ENCODE measurements at regions not wholly inside any gene's neighbourhood (a gene's known extent, or its start where the extent isn't known, plus 50 kb on each side); places are given as distances from the start of the nearest gene placed in this dataset.

DNA sequence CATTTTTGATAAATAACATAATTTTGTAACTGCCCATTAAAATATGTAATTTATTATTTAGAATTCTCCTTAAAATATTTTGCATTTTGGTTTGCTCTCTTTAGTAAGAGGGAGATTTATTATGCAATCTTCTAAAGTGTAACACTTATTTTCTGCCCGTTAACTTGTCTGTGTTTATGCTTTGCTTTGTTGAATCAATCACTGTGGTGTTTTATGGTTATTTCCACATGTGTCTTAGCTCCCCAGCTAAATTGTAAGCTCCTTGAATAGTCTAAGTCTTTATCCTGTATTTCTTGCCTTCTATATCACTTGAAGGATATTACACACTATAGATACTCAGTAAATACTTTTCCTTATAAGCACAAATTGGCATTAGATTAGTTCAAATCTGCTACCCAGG is 166.6 kb upstream of the SPRED2 start:
- Mint-ChIP-seq H3K4me3 (no peak overlapping the region), H3K36me3 (no peaks in the 10 kb centered on the region), H3K27ac (peak overlapping the region in 1 of 6 donors; percentile 6), H3K9me3 (peaks cover 0 to 8% (median 0%) of the 10 kb centered on the region in 7 donors), H3K4me1 (peaks cover 13 to 25% (median 14%) of the 10 kb centered on the region in 3 donors), H3K27me3 (no peaks in the 10 kb centered on the region)
- ATAC-seq (ENCODE audit: low read depth in 2 of 2) (no peak), DNase-seq (no peak)

- no peak for DNase-seq
Observed at GRCh38 chr2:65598264-65598663, 165.9 kb upstream of the SPRED2 start.

GRCh38 chr2:65595630-65596029 is 163.2 kb upstream of the SPRED2 start:
- no peak overlapping the region for H3K4me3 Mint-ChIP-seq
- peak overlapping the region in 1 of 6 donors; percentile 72 for H3K27ac Mint-ChIP-seq
- peaks cover 0 to 7% (median 2%) of the 10 kb centered on the region in 7 donors for H3K9me3 Mint-ChIP-seq
- H3K27me3 Mint-ChIP-seq = no peaks in the 10 kb centered on the region
- no peaks in the 10 kb centered on the region for H3K4me1 Mint-ChIP-seq
- ATAC-seq (ENCODE audit: low read depth in 2 of 2) (no peak), DNase-seq (no peak)
- no peaks in the 10 kb centered on the region for H3K36me3 Mint-ChIP-seq

More at GRCh38 chr2:65598264-65598663, 165.9 kb upstream of the SPRED2 start:
- Mint-ChIP-seq H3K4me1 (peaks cover 9 to 18% (median 10%) of the 10 kb centered on the region in 3 donors), H3K27ac (no peak overlapping the region), H3K4me3 (no peak overlapping the region), H3K9me3 (peaks cover 0 to 7% (median 0%) of the 10 kb centered on the region in 7 donors), H3K27me3 (no peaks in the 10 kb centered on the region), H3K36me3 (no peaks in the 10 kb centered on the region)
- ATAC-seq (ENCODE audit: low read depth in 2 of 2) = no peak

DNA sequence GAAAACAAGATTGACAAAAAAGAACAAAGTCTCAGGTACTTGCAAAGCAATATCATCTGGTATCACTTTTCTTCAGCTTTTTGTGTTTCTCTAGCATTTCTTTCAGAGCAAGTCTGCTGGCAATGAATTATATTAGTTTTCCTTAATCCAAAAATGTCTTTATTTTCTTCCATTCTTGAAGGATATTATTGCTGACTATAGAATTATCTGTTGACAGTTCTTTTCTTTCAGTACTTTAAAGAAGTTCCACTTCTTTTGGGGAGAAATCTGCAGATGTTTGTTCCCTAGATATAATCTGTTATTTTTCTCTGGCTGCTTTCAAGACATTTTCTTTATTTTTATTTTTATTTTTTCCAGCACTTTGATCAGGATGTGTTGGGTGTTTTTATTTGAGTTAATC is 161.8 kb upstream of the SPRED2 start:
- H3K36me3 Mint-ChIP-seq = peaks cover 0 to 3% of the 10 kb centered on the region in 2 donors
- H3K27me3 Mint-ChIP-seq = no peaks in the 10 kb centered on the region
- no peak for ATAC-seq (ENCODE audit: low read depth in 2 of 2)
- no peak overlapping the region for H3K27ac Mint-ChIP-seq
- H3K4me3 Mint-ChIP-seq = no peak overlapping the region
- H3K9me3 Mint-ChIP-seq = peaks cover 0 to 7% (median 2%) of the 10 kb centered on the region in 7 donors
- H3K4me1 Mint-ChIP-seq = peaks cover 0 to 4% (median 0%) of the 10 kb centered on the region in 3 donors
- DNase-seq = no peak

DNA sequence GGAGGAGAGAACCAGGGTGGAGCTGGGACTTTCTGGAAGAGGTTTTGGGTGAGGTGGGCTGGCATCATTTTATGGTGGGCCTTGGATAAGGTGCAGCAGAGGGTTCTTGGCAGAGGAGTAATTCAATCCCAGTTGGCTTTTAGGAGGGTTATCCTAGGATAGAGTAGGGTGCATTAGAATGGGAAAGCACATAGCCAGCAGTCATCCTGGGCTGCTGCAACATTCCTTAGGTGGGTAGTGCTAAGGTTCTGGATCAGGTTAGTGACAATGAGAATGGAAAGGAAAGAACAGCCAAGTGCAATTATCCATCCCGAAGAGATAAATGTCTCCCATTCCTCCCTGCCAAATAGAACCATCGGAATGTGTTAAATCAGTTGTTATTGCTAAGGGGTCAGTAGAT is 157.3 kb upstream of the SPRED2 start:
- H3K27ac Mint-ChIP-seq = peak overlapping the region in 2 of 6 donors; percentile 4 to 54
- ATAC-seq (ENCODE audit: low read depth in 2 of 2) = no peak
- H3K36me3 Mint-ChIP-seq = peaks cover 0 to 8% of the 10 kb centered on the region in 2 donors
- no peak overlapping the region for H3K4me3 Mint-ChIP-seq
- no peaks in the 10 kb centered on the region for H3K27me3 Mint-ChIP-seq
- H3K4me1 Mint-ChIP-seq = peaks cover 0 to 4% (median 0%) of the 10 kb centered on the region in 3 donors
- DNase-seq = no peak
- H3K9me3 Mint-ChIP-seq = peaks cover 1 to 10% (median 4%) of the 10 kb centered on the region in 7 donors

DNA sequence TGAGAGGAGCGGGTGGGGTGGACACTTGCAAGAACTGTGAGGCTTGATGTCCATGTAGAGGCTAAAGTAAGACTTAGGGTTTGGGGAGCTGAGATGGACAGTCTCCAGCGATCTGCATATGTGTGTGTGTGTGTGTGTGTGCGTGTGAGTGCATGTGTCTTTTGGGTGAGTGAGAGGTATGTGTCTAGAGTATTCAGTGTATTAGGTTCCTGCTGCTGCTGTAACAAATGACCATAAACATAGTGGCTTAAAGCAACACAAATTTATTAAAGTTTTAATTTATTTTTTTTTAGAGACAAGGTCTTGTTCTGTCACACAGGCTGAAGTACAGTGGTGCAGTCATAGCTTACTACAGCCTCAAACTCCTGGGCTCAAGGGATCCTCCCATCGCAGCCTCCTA is 155.4 kb upstream of the SPRED2 start:
- H3K9me3 Mint-ChIP-seq = peaks cover 0 to 10% (median 2%) of the 10 kb centered on the region in 7 donors
- peaks cover 0 to 8% of the 10 kb centered on the region in 2 donors for H3K36me3 Mint-ChIP-seq
- no peak for ATAC-seq (ENCODE audit: low read depth in 2 of 2)
- no peak overlapping the region for H3K4me3 Mint-ChIP-seq
- peak overlapping the region in 4 of 6 donors; percentile 5 to 32 (median 16) for H3K27ac Mint-ChIP-seq
- no peaks in the 10 kb centered on the region for H3K27me3 Mint-ChIP-seq
- no peak for DNase-seq
- peaks cover 0 to 5% (median 0%) of the 10 kb centered on the region in 3 donors for H3K4me1 Mint-ChIP-seq

GRCh38 chr2:65586516-65586915 is 154.1 kb upstream of the SPRED2 start:
- no peaks in the 10 kb centered on the region for H3K27me3 Mint-ChIP-seq
- H3K4me1 Mint-ChIP-seq = peaks cover 0 to 6% (median under 1%) of the 10 kb centered on the region in 3 donors
- H3K9me3 Mint-ChIP-seq = peaks cover 0 to 10% (median 2%) of the 10 kb centered on the region in 7 donors
- H3K4me3 Mint-ChIP-seq = peak overlapping the region in 1 of 8 donors; percentile 1
- H3K27ac Mint-ChIP-seq = peak overlapping the region in 2 of 6 donors; percentile 8 to 79
- no peak for ATAC-seq (ENCODE audit: low read depth in 2 of 2)
- peaks cover 0 to 8% of the 10 kb centered on the region in 2 donors for H3K36me3 Mint-ChIP-seq
- no peak for DNase-seq

DNA sequence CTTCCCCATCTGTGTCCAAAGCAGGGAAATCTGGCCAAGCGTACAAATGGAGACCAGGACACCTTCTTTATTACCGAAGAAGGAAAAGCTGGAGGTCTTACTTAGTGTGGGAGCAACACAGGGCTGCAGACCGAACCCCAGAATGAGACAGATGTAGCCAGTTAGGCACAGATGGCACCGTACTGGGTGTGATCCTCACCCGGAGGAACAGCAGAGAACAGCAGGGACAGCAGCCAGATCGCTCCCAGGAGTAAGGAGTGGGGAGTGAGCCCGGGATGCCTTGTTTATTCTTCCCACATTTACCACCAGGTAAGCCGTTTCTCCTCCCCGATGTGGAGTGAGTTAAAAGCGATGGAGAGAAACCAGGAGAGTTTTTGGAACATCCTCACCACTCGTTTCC is 150.7 kb upstream of the SPRED2 start:
- peaks cover 0 to 9% (median 6%) of the 10 kb centered on the region in 3 donors for H3K4me1 Mint-ChIP-seq
- no peaks in the 10 kb centered on the region for H3K27me3 Mint-ChIP-seq
- DNase-seq = no peak
- H3K9me3 Mint-ChIP-seq = peaks cover 0 to 4% (median 0%) of the 10 kb centered on the region in 7 donors
- no peak overlapping the region for H3K4me3 Mint-ChIP-seq
- no peak for ATAC-seq (ENCODE audit: low read depth in 2 of 2)
- no peaks in the 10 kb centered on the region for H3K36me3 Mint-ChIP-seq
- H3K27ac Mint-ChIP-seq = no peak overlapping the region

DNA sequence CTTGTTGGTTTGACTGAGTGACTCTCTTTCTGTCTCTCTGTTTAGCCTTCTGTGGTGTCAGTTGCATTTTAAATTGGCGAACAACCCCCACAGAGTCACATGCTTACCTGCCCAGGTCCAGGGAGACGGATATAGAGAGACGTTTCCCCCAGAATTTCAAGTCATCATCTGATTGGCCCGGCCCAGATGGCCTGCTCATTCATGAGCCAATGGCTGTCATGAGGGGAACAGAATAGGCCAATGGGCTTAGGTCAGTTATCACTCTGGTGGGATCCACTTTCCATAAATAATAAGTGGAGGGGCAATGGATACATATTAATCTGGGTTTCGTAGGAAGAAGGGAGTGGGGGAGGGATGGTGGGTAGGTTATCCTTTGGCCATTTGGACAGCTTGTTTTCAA is 150.0 kb upstream of the SPRED2 start:
- no peak overlapping the region for H3K4me3 Mint-ChIP-seq
- no peaks in the 10 kb centered on the region for H3K27me3 Mint-ChIP-seq

DNA sequence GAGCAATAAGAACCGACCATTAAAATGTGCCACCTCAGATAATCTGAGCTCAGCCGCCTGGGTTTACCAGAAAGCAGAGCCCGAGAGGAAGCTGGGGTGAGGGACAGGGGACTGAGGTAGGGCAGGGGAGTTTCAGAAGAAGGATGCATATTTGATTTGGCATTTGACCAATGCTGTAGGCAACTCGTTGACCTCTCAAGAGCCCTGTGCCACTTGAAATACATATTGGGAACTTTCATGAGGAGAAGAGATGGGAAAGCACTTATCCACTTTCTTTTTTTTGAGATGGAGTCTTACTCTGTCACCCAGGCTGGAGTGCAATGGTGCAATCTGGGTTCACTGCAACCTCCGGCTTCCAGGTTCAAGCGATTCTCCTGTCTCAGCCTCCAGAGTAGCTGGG is 148.4 kb upstream of the SPRED2 start:
- no peak for ATAC-seq (ENCODE audit: low read depth in 2 of 2)

More for the DNA sequence above, 150.0 kb upstream of the SPRED2 start:
- H3K27ac Mint-ChIP-seq = no peak overlapping the region
- DNase-seq = no peak
- ATAC-seq (ENCODE audit: low read depth in 2 of 2) = no peak
- peaks cover 0 to 9% (median 6%) of the 10 kb centered on the region in 3 donors for H3K4me1 Mint-ChIP-seq
- no peaks in the 10 kb centered on the region for H3K9me3 Mint-ChIP-seq
- no peaks in the 10 kb centered on the region for H3K36me3 Mint-ChIP-seq

DNA sequence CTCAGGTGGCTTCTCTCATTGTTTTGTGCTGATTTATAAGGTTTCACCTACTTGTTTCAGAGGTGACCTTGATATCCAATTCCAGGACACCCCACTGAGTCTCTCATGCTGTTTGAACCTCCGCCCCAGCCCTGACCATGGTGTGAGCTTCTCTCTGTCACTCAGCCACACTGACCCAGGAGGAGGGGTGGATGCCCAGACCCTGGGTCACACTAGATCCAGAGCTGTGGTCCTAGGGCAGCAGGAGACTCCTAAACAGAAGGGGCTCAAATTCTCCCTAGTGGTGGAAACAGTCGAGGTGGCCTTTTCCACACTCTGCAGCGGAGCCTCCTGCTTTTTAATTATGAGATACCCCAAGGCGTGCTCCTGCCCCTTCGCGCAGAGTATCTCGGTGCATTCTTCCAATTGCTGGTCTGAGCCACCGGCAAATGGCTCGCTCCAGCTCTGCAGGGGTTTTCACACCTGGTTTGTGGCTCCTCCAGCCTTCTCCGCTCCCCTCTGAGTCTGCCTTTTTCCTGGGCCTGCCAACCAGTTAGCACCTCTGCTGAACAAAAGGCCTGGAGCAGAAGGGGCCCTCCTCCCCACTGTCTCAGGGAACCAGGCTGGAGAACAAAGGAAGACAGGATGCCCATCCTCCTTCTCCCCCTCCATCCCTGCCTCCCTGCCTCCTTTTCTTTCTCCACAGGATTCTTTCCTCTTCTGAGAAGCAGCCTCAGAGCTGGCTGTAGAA is 147.3 kb upstream of the SPRED2 start:
- DNase-seq (no peak), ATAC-seq (ENCODE audit: low read depth in 2 of 2) (no peak)
- Mint-ChIP-seq H3K27me3 (no peaks in the 10 kb centered on the region), H3K27ac (peak overlapping the region in 2 of 6 donors; percentile 64 to 80), H3K9me3 (no peaks in the 10 kb centered on the region), H3K36me3 (no peaks in the 10 kb centered on the region), H3K4me1 (peaks cover 6 to 23% (median 9%) of the 10 kb centered on the region in 3 donors), H3K4me3 (no peak overlapping the region)

More for the DNA sequence above, 148.4 kb upstream of the SPRED2 start:
- Mint-ChIP-seq H3K4me3 (no peak overlapping the region), H3K9me3 (no peaks in the 10 kb centered on the region), H3K36me3 (no peaks in the 10 kb centered on the region), H3K27ac (peak overlapping the region in 1 of 6 donors; percentile 30), H3K4me1 (peaks cover 0 to 12% (median 6%) of the 10 kb centered on the region in 3 donors), H3K27me3 (no peaks in the 10 kb centered on the region)
- DNase-seq = no peak

GRCh38 chr2:65577654-65578053 is 145.3 kb upstream of the SPRED2 start:
- Mint-ChIP-seq H3K4me1 (peaks cover 7 to 29% (median 16%) of the 10 kb centered on the region in 3 donors), H3K36me3 (no peaks in the 10 kb centered on the region), H3K27ac (peak overlapping the region in 1 of 6 donors; percentile 82), H3K4me3 (no peak overlapping the region), H3K9me3 (no peaks in the 10 kb centered on the region), H3K27me3 (no peaks in the 10 kb centered on the region)
- ATAC-seq (ENCODE audit: low read depth in 2 of 2) (no peak), DNase-seq (no peak)

DNA sequence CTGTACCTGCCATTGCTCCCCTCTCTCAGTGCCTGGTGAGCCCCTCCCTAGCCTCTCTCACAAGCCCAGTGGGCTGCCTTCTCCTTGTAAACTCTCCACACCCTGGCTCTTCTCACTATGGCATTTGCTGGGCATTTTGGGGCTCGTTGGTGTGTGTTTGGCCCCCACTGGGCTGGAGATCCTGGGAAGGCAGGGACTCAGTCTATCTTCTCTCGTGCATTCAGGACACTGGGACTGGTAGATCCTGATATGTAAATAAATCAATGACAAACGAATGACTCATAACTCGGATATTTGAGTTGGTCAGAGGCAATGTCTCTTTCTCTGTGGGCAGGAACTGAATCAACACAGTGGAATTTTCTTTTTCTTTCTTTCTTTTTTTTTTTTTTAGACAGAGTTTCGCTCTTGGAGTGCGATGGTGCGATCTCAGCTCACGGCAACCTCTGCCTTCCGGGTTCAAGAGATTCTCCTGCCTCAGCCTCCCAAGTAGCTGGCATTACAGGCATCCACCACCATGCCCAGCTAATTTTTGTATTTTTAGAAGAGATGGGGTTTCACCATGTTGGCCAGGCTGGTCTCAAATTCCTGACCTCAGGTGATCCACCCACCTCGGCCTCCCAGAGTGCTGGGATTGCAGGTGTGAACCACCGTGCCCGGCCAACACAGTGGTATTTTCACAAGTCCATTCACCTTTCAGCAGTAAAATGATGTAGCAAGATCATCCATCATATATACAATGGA is 144.6 kb upstream of the SPRED2 start:
- DNase-seq (no peak), ATAC-seq (ENCODE audit: low read depth in 2 of 2) (no peak)
- H3K4me3 Mint-ChIP-seq = no peak overlapping the region
- no peaks in the 10 kb centered on the region for H3K27me3 Mint-ChIP-seq
- no peaks in the 10 kb centered on the region for H3K9me3 Mint-ChIP-seq
- H3K36me3 Mint-ChIP-seq = no peaks in the 10 kb centered on the region
- H3K27ac Mint-ChIP-seq = peak overlapping the region in 1 of 6 donors; percentile 16
- peaks cover 7 to 29% (median 16%) of the 10 kb centered on the region in 3 donors for H3K4me1 Mint-ChIP-seq

All from naive B cell (primary cell).